ENCODE measurements at regions not wholly inside any gene's neighbourhood (a gene's known extent, or its start where the extent isn't known, plus 50 kb on each side); places are given as distances from the start of the nearest gene placed in this dataset.
"Not testable (repeated sequence)": the region's sequence is repeated elsewhere in the genome, so short reads cannot be mapped to it uniquely, and the experiment has no call there.

DNA sequence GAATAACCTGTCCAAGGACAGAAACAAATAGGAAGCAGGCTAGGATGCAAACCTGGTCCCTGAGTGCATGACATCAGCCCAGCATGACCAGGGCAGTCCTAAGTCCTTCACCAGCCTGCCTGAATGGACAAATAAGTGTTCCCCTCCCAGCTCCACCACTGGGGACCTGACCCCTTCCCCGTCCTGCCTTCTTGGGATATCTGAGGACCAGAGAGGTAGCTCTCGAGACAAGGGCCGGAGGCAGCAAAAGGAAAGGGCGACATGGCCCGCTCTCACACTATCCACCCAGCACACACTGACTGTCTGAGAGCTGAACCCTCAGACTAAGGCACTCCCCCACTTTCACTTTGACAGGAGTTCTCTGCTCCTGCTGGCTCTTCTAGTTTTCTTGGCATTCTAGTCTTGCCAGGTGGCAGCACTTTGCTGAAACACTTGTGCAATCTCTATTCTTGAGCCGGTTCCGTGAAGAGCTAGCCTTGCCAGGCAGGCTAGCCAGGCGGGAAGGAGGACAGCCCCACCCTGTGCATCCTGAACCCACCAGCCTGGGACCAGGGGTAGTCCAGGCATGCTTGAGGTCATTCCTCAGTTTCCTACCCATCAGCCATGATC, 251.1 kb upstream of the RAB4A start:
- POLR2A ChIA-PET, result no interaction called here
- Mint-ChIP-seq H3K27me3 (peaks cover 6% of the 10 kb centered on the region), H3K9me3 (no peaks in the 10 kb centered on the region), H3K36me3 (ENCODE audit: low read depth) (no peaks in the 10 kb centered on the region), H3K27ac (no peak overlapping the region), H3K4me1 (no peaks in the 10 kb centered on the region), H3K4me3 (no peak overlapping the region)
- DNase-seq (no peak), ATAC-seq (ENCODE audit: low read depth) (no peak)
- TF ChIP-seq, protein P1, sequence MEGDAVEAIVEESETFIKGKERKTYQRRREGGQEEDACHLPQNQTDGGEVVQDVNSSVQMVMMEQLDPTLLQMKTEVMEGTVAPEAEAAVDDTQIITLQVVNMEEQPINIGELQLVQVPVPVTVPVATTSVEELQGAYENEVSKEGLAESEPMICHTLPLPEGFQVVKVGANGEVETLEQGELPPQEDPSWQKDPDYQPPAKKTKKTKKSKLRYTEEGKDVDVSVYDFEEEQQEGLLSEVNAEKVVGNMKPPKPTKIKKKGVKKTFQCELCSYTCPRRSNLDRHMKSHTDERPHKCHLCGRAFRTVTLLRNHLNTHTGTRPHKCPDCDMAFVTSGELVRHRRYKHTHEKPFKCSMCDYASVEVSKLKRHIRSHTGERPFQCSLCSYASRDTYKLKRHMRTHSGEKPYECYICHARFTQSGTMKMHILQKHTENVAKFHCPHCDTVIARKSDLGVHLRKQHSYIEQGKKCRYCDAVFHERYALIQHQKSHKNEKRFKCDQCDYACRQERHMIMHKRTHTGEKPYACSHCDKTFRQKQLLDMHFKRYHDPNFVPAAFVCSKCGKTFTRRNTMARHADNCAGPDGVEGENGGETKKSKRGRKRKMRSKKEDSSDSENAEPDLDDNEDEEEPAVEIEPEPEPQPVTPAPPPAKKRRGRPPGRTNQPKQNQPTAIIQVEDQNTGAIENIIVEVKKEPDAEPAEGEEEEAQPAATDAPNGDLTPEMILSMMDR (IDR thresholded peaks at IDR 0.05), result no peak
- intact Hi-C loops (cut with micrococcal nuclease), result no loop called here
- CTCF ChIA-PET, result no interaction called here

DNA sequence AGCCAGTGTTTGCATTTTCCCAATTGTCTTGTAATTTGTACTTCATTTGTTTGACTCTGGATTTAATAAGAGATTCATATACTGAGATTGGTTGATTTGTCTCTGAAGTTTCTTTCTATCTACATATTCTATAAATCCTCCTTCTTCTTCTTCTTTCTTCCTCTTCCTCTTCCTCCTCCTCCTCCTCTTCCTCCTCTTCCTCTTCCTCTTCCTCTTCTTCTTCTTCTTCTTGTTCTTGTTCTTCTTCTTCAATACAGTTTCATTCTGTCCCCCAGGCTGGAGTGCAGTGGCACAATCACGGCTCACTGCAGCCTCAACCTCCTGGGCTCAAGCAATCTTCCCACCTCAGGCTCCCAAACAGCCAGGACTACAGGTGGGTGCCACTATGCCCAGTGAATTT, 249.9 kb upstream of the RAB4A start:
- H3K27ac Mint-ChIP-seq; CTCF ChIA-PET; H3K4me3 Mint-ChIP-seq; H3K36me3 Mint-ChIP-seq (ENCODE audit: low read depth); H3K27me3 Mint-ChIP-seq; H3K4me1 Mint-ChIP-seq; POLR2A ChIA-PET; ATAC-seq (ENCODE audit: low read depth); DNase-seq; H3K9me3 Mint-ChIP-seq; intact Hi-C loops (cut with micrococcal nuclease): not testable (repeated sequence)

DNA sequence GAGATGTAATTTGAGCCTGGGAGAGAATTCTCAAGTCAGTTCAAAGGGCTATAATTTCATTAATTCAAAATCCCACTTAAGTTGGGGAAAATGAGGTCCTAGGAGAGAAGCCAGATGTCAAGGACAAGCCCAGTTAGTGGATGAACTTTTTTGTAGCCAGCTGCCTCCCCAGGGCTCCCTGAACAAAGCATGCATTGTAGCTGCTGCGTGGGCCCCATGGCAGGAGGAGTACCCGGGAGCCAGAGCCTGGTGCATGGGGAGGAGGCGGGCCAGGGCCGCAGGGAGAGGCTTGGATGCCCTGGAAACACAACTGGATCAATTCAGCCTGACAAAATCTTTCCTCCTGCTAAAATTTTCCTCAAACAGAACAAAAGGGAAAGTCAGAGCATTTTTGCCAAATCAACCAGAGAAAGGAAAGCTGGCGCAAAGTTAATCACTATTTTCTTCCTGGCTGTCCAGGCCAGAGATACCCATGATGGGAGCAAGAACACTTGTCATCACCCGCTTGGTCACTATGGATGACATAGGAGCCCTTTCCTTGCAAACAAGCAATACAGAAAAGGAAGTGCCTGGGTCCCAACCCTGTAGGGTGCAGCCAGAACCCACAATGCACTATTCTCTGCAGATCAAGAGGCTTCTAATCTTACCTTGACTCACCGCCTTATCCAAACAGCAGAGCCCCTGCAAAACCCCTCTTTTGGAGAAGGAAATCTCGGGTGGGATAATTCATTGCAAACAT, 248.1 kb upstream of the RAB4A start:
- ChIA-PET POLR2A (no interaction called here), CTCF (no interaction called here)
- intact Hi-C loops (cut with micrococcal nuclease), result no loop called here

DNA sequence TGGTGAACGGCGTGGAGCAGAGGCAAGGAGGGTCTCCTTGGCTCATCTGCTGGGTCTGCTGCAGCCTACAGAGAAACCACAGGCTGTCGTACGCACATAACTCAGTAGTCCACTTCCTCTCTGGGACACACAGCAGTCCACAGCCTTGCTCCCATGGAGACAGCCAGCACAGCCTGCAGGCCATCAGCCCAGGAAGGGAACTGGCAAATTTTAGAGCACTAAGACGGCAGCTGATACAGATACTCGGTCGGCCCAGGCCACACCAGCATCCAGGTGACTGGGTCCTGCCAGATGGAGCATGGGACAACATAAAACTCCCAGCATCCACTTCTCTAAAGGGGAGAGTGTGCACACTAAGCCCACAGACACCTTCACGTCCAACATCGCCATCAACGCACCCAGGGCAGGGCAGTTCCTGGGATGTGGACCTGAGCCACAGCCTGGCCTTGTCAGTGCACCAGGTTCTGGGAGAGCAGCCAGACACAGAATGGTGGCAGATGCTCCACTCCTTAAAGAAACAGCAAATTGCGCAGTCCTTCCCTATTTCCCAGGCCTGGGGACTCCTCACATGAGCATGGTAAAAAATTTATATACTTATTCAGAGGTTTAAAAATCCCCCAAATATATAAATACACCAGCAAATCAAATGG, 247.1 kb upstream of the RAB4A start:
- TF ChIP-seq, protein P1 (IDR thresholded peaks at IDR 0.05), result no peak
- H3K9me3 Mint-ChIP-seq, result no peaks in the 10 kb centered on the region
- H3K27ac Mint-ChIP-seq, result no peak overlapping the region
- no peaks in the 10 kb centered on the region for H3K36me3 Mint-ChIP-seq (ENCODE audit: low read depth)
- ATAC-seq (ENCODE audit: low read depth) (no peak), DNase-seq (no peak)
- peaks cover 4% of the 10 kb centered on the region for H3K27me3 Mint-ChIP-seq
- peaks cover 9% of the 10 kb centered on the region for H3K4me1 Mint-ChIP-seq
- CTCF ChIA-PET, result no interaction called here
- no peak overlapping the region for H3K4me3 Mint-ChIP-seq
- POLR2A ChIA-PET, result no interaction called here
- intact Hi-C loops (cut with micrococcal nuclease), result no loop called here

More for the DNA sequence above, 248.1 kb upstream of the RAB4A start:
- Mint-ChIP-seq H3K27me3 (peaks cover 4% of the 10 kb centered on the region), H3K9me3 (no peaks in the 10 kb centered on the region), H3K27ac (no peak overlapping the region), H3K36me3 (ENCODE audit: low read depth) (no peaks in the 10 kb centered on the region), H3K4me3 (no peak overlapping the region), H3K4me1 (peaks cover 7% of the 10 kb centered on the region)
- TF ChIP-seq, protein P1 (IDR thresholded peaks at IDR 0.05), result no peak
- no peak for ATAC-seq (ENCODE audit: low read depth)
- no peak for DNase-seq

DNA sequence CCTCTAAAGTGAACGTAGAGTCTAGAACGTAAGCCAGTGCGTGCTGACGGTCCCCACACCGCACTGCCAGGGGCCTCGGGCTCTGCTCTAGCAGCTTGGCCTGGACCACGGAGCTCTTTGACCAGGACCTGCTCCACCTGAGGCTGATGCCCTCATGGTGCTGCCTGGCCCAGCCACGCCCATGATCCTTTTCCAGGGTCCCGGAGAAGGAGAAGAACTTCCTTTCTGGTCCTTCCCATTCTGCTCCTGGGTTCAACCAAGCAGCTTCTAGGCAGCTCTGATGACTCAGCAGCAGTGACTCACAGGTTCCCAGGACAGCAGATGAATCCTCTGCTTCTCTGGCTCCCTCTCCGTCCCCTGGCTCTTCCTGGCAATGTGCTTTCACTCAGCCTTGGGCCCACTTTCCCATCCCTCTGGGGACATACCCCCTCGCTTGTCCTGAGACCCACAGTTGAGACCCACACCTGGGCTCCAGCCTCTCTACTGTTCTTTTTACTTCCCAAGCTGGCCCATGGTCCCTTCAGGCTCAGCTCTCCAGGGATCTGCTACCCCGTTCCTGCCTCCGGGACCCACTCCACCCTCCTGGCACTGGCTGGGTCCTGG, 246.3 kb upstream of the RAB4A start:
- intact Hi-C loops (cut with micrococcal nuclease), result no loop called here
- TF ChIP-seq, protein P1 (IDR thresholded peaks at IDR 0.05), result no peak
- POLR2A ChIA-PET, result no interaction called here
- peaks cover 4% of the 10 kb centered on the region for H3K27me3 Mint-ChIP-seq
- CTCF ChIA-PET, result no interaction called here
- no peak overlapping the region for H3K27ac Mint-ChIP-seq
- no peaks in the 10 kb centered on the region for H3K36me3 Mint-ChIP-seq (ENCODE audit: low read depth)
- H3K9me3 Mint-ChIP-seq, result no peaks in the 10 kb centered on the region
- ATAC-seq (ENCODE audit: low read depth) (no peak), DNase-seq (no peak)
- H3K4me3 Mint-ChIP-seq, result no peak overlapping the region
- peaks cover 9% of the 10 kb centered on the region for H3K4me1 Mint-ChIP-seq

All from activated B cell treated with CpG ODN at 0.5 μM for 24 hours (primary cell).